ENCODE measurements at regions not wholly inside any gene's neighbourhood (a gene's known extent, or its start where the extent isn't known, plus 50 kb on each side); places are given as distances from the start of the nearest gene placed in this dataset.

DNA sequence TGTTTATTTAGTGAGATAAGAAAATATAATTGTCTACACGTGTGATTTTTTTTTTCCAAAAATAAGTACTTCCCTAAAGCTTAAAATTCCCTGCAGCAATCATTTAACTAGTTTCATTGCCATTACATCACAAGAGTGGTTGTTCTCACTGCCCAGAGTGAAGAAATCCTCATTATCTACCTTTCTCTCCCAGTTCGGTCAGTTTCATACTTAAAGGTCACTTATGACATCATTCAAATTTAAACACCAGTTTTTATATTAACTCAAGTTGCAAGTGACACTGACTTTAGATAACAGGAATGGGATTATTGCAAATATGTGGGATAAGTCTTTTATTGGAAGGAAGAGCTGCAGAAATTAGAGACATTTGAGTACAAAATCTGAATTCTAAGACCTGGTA lies 1699.8 kb upstream of the IGFBP7 start:
- no peak overlapping the region for H3K4me2 ChIP-seq (ENCODE audit: low read length)
- H3K4me1 ChIP-seq (ENCODE audit: control insufficient read depth, low read depth, low read length), result no peaks in the 10 kb centered on the region
- H3K23ac ChIP-seq (ENCODE audit: low read length), result no peak overlapping the region
- WGBS (ENCODE audit: extremely low coverage, insufficient coverage, low lambda C conversion rate), result no CpG with 5 or more reads among the region's 2 CpGs
- no peak overlapping the region for H3K4me3 ChIP-seq (ENCODE audit: low read length)
- H2AK5ac ChIP-seq (ENCODE audit: low read length), result no peak overlapping the region
- H2BK5ac ChIP-seq (ENCODE audit: low read length), result no peak overlapping the region
- no peaks in the 10 kb centered on the region for H3K36me3 ChIP-seq (ENCODE audit: control insufficient read depth, insufficient read depth, low read length)
- H3K27ac ChIP-seq (ENCODE audit: low read depth, low read length), result no peak overlapping the region
- H2BK120ac ChIP-seq (ENCODE audit: low read depth, low read length), result no peak overlapping the region
- DNase-seq, result no peak
- H3K79me2 ChIP-seq (ENCODE audit: control insufficient read depth, insufficient read depth, low read length), result no peaks in the 10 kb centered on the region
- no peak overlapping the region for H4K5ac ChIP-seq (ENCODE audit: low read length)
- no peak overlapping the region for H3K9ac ChIP-seq (ENCODE audit: low read length)
- no peak overlapping the region for H2BK15ac ChIP-seq (replicated peaks; ENCODE audit: low read depth)
- H3K27me3 ChIP-seq (ENCODE audit: insufficient read depth, low read length, poor library complexity), result no peaks in the 10 kb centered on the region
- H3K18ac ChIP-seq (ENCODE audit: low read length), result no peak overlapping the region
- no peak overlapping the region for H3K56ac ChIP-seq (ENCODE audit: low read length)
- no peak overlapping the region for H3K4ac ChIP-seq (ENCODE audit: low read depth, low read length)
- no peaks in the 10 kb centered on the region for H3K79me1 ChIP-seq (ENCODE audit: low read length)
- no peak overlapping the region for H4K8ac ChIP-seq (ENCODE audit: low read depth, low read length)

DNA sequence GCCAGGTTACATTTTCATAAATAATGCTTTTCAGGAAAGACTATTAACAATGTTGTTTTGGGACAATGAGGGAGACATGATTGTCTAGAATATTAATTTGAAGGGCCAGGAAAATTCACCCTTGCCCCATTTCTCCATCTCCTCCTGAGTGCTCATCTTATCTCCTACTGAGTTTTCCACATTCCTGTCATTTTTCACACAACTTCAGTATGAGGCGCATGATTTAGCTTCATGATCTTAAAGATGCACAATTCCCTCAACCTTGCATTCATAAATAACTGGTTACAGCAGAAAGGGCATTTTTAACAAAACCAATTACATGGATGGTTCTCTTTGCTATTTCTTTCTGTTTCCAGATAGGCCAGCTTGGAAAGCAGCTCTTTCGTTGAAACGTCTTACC lies 1699.2 kb upstream of the IGFBP7 start:
- Histone ChIP-seq H3K23ac (ENCODE audit: low read length) (no peak overlapping the region), H2AK5ac (ENCODE audit: low read length) (no peak overlapping the region), H3K4ac (ENCODE audit: low read depth, low read length) (no peak overlapping the region), H2BK15ac (replicated peaks; ENCODE audit: low read depth) (no peak overlapping the region), H2BK120ac (ENCODE audit: low read depth, low read length) (no peak overlapping the region), H4K8ac (ENCODE audit: low read depth, low read length) (no peak overlapping the region), H3K4me1 (ENCODE audit: control insufficient read depth, low read depth, low read length) (no peaks in the 10 kb centered on the region), H3K18ac (ENCODE audit: low read length) (no peak overlapping the region), H2BK5ac (ENCODE audit: low read length) (no peak overlapping the region), H3K36me3 (ENCODE audit: control insufficient read depth, insufficient read depth, low read length) (no peaks in the 10 kb centered on the region), H3K27ac (ENCODE audit: low read depth, low read length) (no peak overlapping the region), H4K5ac (ENCODE audit: low read length) (no peak overlapping the region), H3K56ac (ENCODE audit: low read length) (no peak overlapping the region), H3K79me2 (ENCODE audit: control insufficient read depth, insufficient read depth, low read length) (no peaks in the 10 kb centered on the region), H3K79me1 (ENCODE audit: low read length) (no peaks in the 10 kb centered on the region), H3K27me3 (ENCODE audit: insufficient read depth, low read length, poor library complexity) (no peaks in the 10 kb centered on the region), H3K4me2 (ENCODE audit: low read length) (no peak overlapping the region), H3K9ac (ENCODE audit: low read length) (no peak overlapping the region), H3K4me3 (ENCODE audit: low read length) (no peak overlapping the region)
- peak; percentile 53 for DNase-seq
- WGBS (ENCODE audit: extremely low coverage, insufficient coverage, low lambda C conversion rate), result no CpG with 5 or more reads among the region's 3 CpGs

DNA sequence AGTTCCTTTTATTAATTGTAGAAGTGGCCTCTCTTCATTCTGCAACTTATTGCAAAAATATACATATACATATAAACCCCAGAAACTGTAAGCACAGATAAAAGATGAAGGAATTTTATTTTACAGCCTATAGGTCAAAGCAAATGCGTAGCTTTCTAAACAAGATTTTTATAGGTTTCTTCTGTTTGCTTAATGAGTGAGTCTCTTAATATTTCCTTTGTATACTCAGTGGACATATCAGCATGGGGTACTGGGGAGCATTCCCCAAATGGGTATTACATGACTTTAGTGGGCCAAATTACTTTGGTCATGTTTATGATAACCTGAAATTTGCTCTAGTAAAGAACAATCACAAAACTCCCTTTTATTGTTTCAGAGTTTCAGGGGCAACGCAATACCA lies 1698.6 kb upstream of the IGFBP7 start:
- Histone ChIP-seq H3K27ac (ENCODE audit: low read depth, low read length) (no peak overlapping the region), H3K4ac (ENCODE audit: low read depth, low read length) (no peak overlapping the region), H3K9ac (ENCODE audit: low read length) (no peak overlapping the region), H3K4me2 (ENCODE audit: low read length) (no peak overlapping the region), H2BK120ac (ENCODE audit: low read depth, low read length) (no peak overlapping the region), H2AK5ac (ENCODE audit: low read length) (no peak overlapping the region), H3K56ac (ENCODE audit: low read length) (no peak overlapping the region), H3K79me2 (ENCODE audit: control insufficient read depth, insufficient read depth, low read length) (no peaks in the 10 kb centered on the region), H3K4me3 (ENCODE audit: low read length) (no peak overlapping the region), H4K8ac (ENCODE audit: low read depth, low read length) (no peak overlapping the region), H2BK15ac (replicated peaks; ENCODE audit: low read depth) (no peak overlapping the region), H2BK5ac (ENCODE audit: low read length) (no peak overlapping the region), H3K4me1 (ENCODE audit: control insufficient read depth, low read depth, low read length) (no peaks in the 10 kb centered on the region), H3K27me3 (ENCODE audit: insufficient read depth, low read length, poor library complexity) (no peaks in the 10 kb centered on the region), H3K36me3 (ENCODE audit: control insufficient read depth, insufficient read depth, low read length) (no peaks in the 10 kb centered on the region), H3K18ac (ENCODE audit: low read length) (no peak overlapping the region), H3K79me1 (ENCODE audit: low read length) (no peaks in the 10 kb centered on the region), H4K5ac (ENCODE audit: low read length) (no peak overlapping the region), H3K23ac (ENCODE audit: low read length) (no peak overlapping the region)
- DNase-seq, result no peak
- WGBS (ENCODE audit: extremely low coverage, insufficient coverage, low lambda C conversion rate), result no CpG with 5 or more reads among the region's 2 CpGs

DNA sequence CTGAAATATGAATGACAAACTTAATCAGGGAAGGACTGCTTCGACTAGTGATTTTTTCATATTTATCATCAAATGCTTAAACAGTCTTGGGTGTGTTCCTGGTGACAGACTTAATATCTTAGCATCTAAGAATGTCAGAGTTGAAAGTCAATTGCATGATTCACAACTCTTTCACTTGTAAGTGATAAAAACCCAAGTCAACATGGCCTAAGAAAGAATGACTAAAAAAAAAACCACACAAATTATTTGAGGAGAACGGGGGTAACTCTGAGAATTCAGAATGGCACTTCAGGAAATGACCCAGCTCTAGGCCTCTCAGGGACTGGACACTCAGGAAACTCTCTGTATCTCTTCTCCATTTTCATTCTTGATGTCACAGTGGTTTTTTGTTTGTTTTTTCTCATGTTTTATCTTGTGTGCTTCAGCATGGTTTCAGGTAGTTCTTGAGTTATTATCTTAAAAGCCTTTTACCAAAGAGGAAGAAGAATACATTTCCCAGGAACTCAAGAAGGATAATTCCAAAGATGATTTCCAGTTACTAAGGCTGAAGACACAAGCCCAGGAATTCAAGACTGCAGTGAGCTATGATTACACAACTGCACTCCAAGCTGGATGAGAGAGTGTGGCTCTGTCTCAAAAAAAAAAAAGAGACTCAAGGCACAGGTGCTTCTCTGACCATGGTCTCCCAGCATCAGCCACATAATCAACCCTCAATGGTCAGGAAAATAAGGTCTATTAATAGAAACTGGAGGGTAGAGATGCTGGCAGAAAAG lies 1697.8 kb upstream of the IGFBP7 start:
- no peak overlapping the region for H2BK5ac ChIP-seq (ENCODE audit: low read length)
- no peaks in the 10 kb centered on the region for H3K27me3 ChIP-seq (ENCODE audit: insufficient read depth, low read length, poor library complexity)
- no peak overlapping the region for H3K4me2 ChIP-seq (ENCODE audit: low read length)
- H3K4me1 ChIP-seq (ENCODE audit: control insufficient read depth, low read depth, low read length), result no peaks in the 10 kb centered on the region
- no peak overlapping the region for H3K27ac ChIP-seq (ENCODE audit: low read depth, low read length)
- no peak overlapping the region for H3K4ac ChIP-seq (ENCODE audit: low read depth, low read length)
- no peak overlapping the region for H3K23ac ChIP-seq (ENCODE audit: low read length)
- H3K9ac ChIP-seq (ENCODE audit: low read length), result no peak overlapping the region
- no peak overlapping the region for H4K5ac ChIP-seq (ENCODE audit: low read length)
- no peak overlapping the region for H3K4me3 ChIP-seq (ENCODE audit: low read length)
- no peak overlapping the region for H3K56ac ChIP-seq (ENCODE audit: low read length)
- H3K79me1 ChIP-seq (ENCODE audit: low read length), result no peaks in the 10 kb centered on the region
- no peaks in the 10 kb centered on the region for H3K36me3 ChIP-seq (ENCODE audit: control insufficient read depth, insufficient read depth, low read length)
- no peak overlapping the region for H2BK120ac ChIP-seq (ENCODE audit: low read depth, low read length)
- H3K18ac ChIP-seq (ENCODE audit: low read length), result no peak overlapping the region
- H3K79me2 ChIP-seq (ENCODE audit: control insufficient read depth, insufficient read depth, low read length), result no peaks in the 10 kb centered on the region
- H4K8ac ChIP-seq (ENCODE audit: low read depth, low read length), result no peak overlapping the region
- H2BK15ac ChIP-seq (replicated peaks; ENCODE audit: low read depth), result no peak overlapping the region
- no peak for DNase-seq
- H2AK5ac ChIP-seq (ENCODE audit: low read length), result no peak overlapping the region
- no CpG with 5 or more reads among the region's 2 CpGs for WGBS (ENCODE audit: extremely low coverage, insufficient coverage, low lambda C conversion rate)

DNA sequence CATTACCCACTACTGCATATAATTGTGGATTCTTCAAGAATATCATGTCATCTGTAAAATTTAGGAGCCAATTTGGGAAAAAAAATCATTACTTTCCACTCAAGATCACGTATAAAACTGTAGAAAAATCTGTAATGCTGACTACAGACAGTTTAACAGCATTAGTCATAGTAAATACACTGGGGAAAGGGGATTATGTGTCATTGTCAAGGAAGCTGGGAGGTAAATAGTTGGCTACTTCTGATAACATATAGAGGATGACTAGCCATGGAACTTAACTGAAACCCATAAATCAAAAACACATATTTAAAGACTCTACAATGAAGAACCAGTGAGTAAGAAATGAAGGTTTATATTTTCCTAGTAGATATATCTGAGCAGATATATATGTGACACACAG lies 1666.4 kb upstream of the IGFBP7 start:
- H3K36me3 ChIP-seq (ENCODE audit: control insufficient read depth, insufficient read depth, low read length), result no peaks in the 10 kb centered on the region
- no peak overlapping the region for H3K4me2 ChIP-seq (ENCODE audit: low read length)
- H3K23ac ChIP-seq (ENCODE audit: low read length), result no peak overlapping the region
- no peak overlapping the region for H2BK5ac ChIP-seq (ENCODE audit: low read length)
- no peak overlapping the region for H3K9ac ChIP-seq (ENCODE audit: low read length)
- no peak overlapping the region for H2AK5ac ChIP-seq (ENCODE audit: low read length)
- no peaks in the 10 kb centered on the region for H3K27me3 ChIP-seq (ENCODE audit: insufficient read depth, low read length, poor library complexity)
- H3K56ac ChIP-seq (ENCODE audit: low read length), result no peak overlapping the region
- H4K8ac ChIP-seq (ENCODE audit: low read depth, low read length), result no peak overlapping the region
- DNase-seq, result no peak
- no peak overlapping the region for H2BK120ac ChIP-seq (ENCODE audit: low read depth, low read length)
- H3K4me3 ChIP-seq (ENCODE audit: low read length), result no peak overlapping the region
- H3K4ac ChIP-seq (ENCODE audit: low read depth, low read length), result no peak overlapping the region
- H3K79me2 ChIP-seq (ENCODE audit: control insufficient read depth, insufficient read depth, low read length), result no peaks in the 10 kb centered on the region
- H4K5ac ChIP-seq (ENCODE audit: low read length), result no peak overlapping the region
- no peak overlapping the region for H2BK15ac ChIP-seq (replicated peaks; ENCODE audit: low read depth)
- WGBS (ENCODE audit: extremely low coverage, insufficient coverage, low lambda C conversion rate), result no CpG with 5 or more reads among the region's 1 CpG
- H3K18ac ChIP-seq (ENCODE audit: low read length), result no peak overlapping the region
- no peaks in the 10 kb centered on the region for H3K4me1 ChIP-seq (ENCODE audit: control insufficient read depth, low read depth, low read length)
- no peak overlapping the region for H3K27ac ChIP-seq (ENCODE audit: low read depth, low read length)
- H3K79me1 ChIP-seq (ENCODE audit: low read length), result no peaks in the 10 kb centered on the region

DNA sequence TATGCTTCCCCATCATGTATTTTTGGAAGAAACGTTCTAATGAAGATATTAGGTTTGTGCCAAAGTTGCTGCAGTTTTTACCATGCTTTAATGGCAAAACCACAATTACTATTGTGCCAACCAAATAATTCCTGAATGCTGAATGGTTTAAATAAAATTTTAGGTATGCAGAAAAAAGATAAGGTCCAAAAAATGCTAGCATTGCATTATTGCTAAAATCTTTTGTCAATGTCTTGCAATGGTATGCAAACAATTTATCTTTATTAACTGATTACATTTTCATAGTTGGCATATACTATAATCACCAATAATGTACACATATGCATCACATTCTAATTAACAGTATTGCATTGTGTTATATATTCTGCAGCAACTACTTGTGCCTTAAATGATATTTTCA lies 1657.4 kb upstream of the IGFBP7 start:
- no CpG with 5 or more reads among the region's 1 CpG for WGBS (ENCODE audit: extremely low coverage, insufficient coverage, low lambda C conversion rate)
- Histone ChIP-seq H3K56ac (ENCODE audit: low read length) (no peak overlapping the region), H3K23ac (ENCODE audit: low read length) (no peak overlapping the region), H3K4me2 (ENCODE audit: low read length) (no peak overlapping the region), H3K36me3 (ENCODE audit: control insufficient read depth, insufficient read depth, low read length) (no peaks in the 10 kb centered on the region), H3K9ac (ENCODE audit: low read length) (no peak overlapping the region), H3K79me2 (ENCODE audit: control insufficient read depth, insufficient read depth, low read length) (no peaks in the 10 kb centered on the region), H3K79me1 (ENCODE audit: low read length) (no peaks in the 10 kb centered on the region), H3K4me1 (ENCODE audit: control insufficient read depth, low read depth, low read length) (no peaks in the 10 kb centered on the region), H3K4ac (ENCODE audit: low read depth, low read length) (no peak overlapping the region), H2BK15ac (replicated peaks; ENCODE audit: low read depth) (no peak overlapping the region), H2BK5ac (ENCODE audit: low read length) (no peak overlapping the region), H4K5ac (ENCODE audit: low read length) (no peak overlapping the region), H2BK120ac (ENCODE audit: low read depth, low read length) (no peak overlapping the region), H3K27me3 (ENCODE audit: insufficient read depth, low read length, poor library complexity) (no peaks in the 10 kb centered on the region), H3K4me3 (ENCODE audit: low read length) (no peak overlapping the region), H4K8ac (ENCODE audit: low read depth, low read length) (no peak overlapping the region), H3K27ac (ENCODE audit: low read depth, low read length) (no peak overlapping the region), H2AK5ac (ENCODE audit: low read length) (no peak overlapping the region), H3K18ac (ENCODE audit: low read length) (no peak overlapping the region)
- no peak for DNase-seq

Data from mesendoderm (in vitro differentiated cells).